Osteocyte (in vitro differentiated cells): ENCODE measurements at regions not wholly inside any gene's neighbourhood (a gene's known extent, or its start where the extent isn't known, plus 50 kb on each side); places are given as distances from the start of the nearest gene placed in this dataset.
A peak's percentile ranks its signal among the peaks of the same experiment; 100 is the strongest.

Source experiments
- DNase-seq: peaks from one replicate; pipeline ENCODE4 v3.0.0; 2021; ENCODE audit warnings: mixed read lengths; ENCODE audit not compliant: unreplicated experiment; ENCODE audit errors: extremely low spot score
- H3K27ac Mint-ChIP-seq: one replicate; pipeline ENCODE4 v1.8.0; 2021; ENCODE audit warnings: mild to moderate bottlenecking, mixed read lengths; ENCODE audit not compliant: unreplicated experiment
- H3K27me3 Mint-ChIP-seq: one replicate; pipeline ENCODE4 v1.8.0; 2021; ENCODE audit warnings: mixed read lengths; ENCODE audit not compliant: unreplicated experiment
- H3K36me3 Mint-ChIP-seq: one replicate; pipeline ENCODE4 v1.8.0; 2021; ENCODE audit warnings: mixed read lengths; ENCODE audit not compliant: unreplicated experiment
- H3K4me1 Mint-ChIP-seq: one replicate; pipeline ENCODE4 v1.8.0; 2021; ENCODE audit warnings: mixed read lengths; ENCODE audit not compliant: unreplicated experiment
- H3K4me3 Mint-ChIP-seq: one replicate; pipeline ENCODE4 v1.8.0; 2021; ENCODE audit warnings: mild to moderate bottlenecking, moderate library complexity, mixed read lengths; ENCODE audit not compliant: unreplicated experiment
- H3K9me3 Mint-ChIP-seq: one replicate; pipeline ENCODE4 v1.8.0; 2021; ENCODE audit warnings: mixed read lengths; ENCODE audit not compliant: unreplicated experiment
- CTCF ChIP-seq: fragments of 200-600 bp; sonication (generic); IDR thresholded peaks from 2 replicates; pipeline ENCODE4 v1.5.0; 2021; ENCODE audit warnings: antibody characterized with exemption, mild to moderate bottlenecking, moderate library complexity

- no peaks in the 10 kb centered on the region for H3K36me3 Mint-ChIP-seq
- no peak overlapping the region for H3K4me3 Mint-ChIP-seq
- H3K27ac Mint-ChIP-seq: no peak overlapping the region
- no peaks in the 10 kb centered on the region for H3K9me3 Mint-ChIP-seq
- no peak for TF ChIP-seq CTCF
- DNase-seq: peak; percentile 27
- H3K27me3 Mint-ChIP-seq: peaks cover 27% of the 10 kb centered on the region
- peaks cover 3% of the 10 kb centered on the region for H3K4me1 Mint-ChIP-seq
Measured at GRCh38 chr11:134901955-134902918, 490.2 kb upstream of the B3GAT1 start.

DNA sequence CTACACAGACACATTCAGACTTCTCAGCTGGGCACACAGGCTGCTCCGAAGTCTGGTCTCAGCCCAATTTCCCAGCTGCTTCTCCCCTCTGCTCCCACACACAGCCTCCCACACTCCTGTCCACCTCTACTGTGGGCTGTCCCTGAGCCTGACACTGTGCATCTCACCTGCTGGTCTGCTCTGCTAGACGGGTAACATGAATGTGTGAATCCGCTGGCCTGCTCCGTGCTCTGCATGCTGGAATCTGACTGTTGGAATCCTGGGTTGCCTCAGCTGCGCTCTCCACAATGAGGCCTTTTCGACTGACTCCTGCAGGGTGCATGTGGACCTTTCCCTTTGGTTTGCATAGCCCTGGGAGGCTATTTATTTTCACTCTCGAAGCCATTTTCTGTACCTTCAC lies 489.5 kb upstream of the B3GAT1 start:
- Mint-ChIP-seq H3K9me3 (no peaks in the 10 kb centered on the region), H3K27ac (no peak overlapping the region), H3K4me3 (no peak overlapping the region), H3K36me3 (no peaks in the 10 kb centered on the region), H3K4me1 (peaks cover 3% of the 10 kb centered on the region), H3K27me3 (peaks cover 26% of the 10 kb centered on the region)
- DNase-seq: peak; percentile 38
- no peak for TF ChIP-seq CTCF

- Mint-ChIP-seq H3K4me3 (no peak overlapping the region), H3K27me3 (peaks cover 23% of the 10 kb centered on the region), H3K27ac (no peak overlapping the region), H3K4me1 (no peaks in the 10 kb centered on the region), H3K9me3 (no peaks in the 10 kb centered on the region), H3K36me3 (no peaks in the 10 kb centered on the region)
- no peak for TF ChIP-seq CTCF
- DNase-seq: peak; percentile 63
Measured at GRCh38 chr11:134893810-134894685, 482.0 kb upstream of the B3GAT1 start.

DNA sequence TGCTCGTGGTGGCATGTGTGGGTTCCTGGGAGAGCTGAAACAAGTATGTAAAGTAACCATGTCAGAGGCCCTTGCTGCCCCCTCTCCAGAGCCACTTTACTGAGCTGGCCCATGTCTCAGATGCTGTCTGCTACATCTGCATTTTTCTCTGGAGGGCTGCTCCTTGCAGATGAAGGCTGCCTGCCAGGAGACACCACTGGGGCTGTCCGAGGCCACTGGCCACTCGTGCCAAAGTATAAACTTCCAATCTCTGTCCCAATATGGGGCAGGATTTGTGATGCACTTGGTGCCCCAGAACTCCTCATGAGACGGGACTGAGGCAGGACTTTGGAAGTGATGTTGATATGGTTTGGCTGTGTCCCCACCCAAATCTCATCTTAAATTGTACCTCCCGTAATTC lies 478.4 kb upstream of the B3GAT1 start:
- DNase-seq: peak; percentile 65
- no peaks in the 10 kb centered on the region for H3K4me1 Mint-ChIP-seq
- no peak overlapping the region for H3K4me3 Mint-ChIP-seq
- no peak overlapping the region for H3K27ac Mint-ChIP-seq
- no peaks in the 10 kb centered on the region for H3K36me3 Mint-ChIP-seq
- H3K27me3 Mint-ChIP-seq: peaks cover 13% of the 10 kb centered on the region
- TF ChIP-seq CTCF: no peak
- H3K9me3 Mint-ChIP-seq: no peaks in the 10 kb centered on the region

DNA sequence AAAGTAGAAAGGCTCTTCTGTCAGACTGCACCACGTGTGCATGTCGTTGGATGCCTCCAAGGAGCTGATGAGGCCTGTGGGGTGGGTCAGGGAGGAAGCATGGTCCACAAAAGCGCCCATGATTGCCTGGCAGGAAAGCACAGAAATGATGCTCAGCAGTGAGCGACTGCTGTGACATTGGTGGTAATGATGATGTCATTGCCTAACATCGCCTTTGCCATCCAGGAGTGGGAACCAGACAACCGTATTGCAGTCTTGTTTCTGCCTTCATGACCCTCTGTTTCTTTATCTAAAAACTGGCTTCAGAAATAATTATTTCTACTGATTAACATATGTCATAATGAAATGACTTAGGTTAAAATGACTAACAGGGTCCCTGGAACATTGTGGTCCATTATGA lies 477.8 kb upstream of the B3GAT1 start:
- Mint-ChIP-seq H3K27me3 (peaks cover 10% of the 10 kb centered on the region), H3K4me1 (no peaks in the 10 kb centered on the region), H3K4me3 (no peak overlapping the region), H3K36me3 (no peaks in the 10 kb centered on the region), H3K27ac (no peak overlapping the region), H3K9me3 (no peaks in the 10 kb centered on the region)
- DNase-seq: peak; percentile 44
- no peak for TF ChIP-seq CTCF
